Liver (tissue), 8 donors: ENCODE measurements at regions not wholly inside any gene's neighbourhood (a gene's known extent, or its start where the extent isn't known, plus 50 kb on each side); places are given as distances from the start of the nearest gene placed in this dataset.

Experiments used
- DNase-seq: peaks from one replicate; pipeline ENCODE4 v3.0.0-alpha.2; 2017; ENCODE audit warnings: low spot score
- H3K27ac ChIP-seq, 2 donors: one replicate each; pipeline ENCODE4 v1.7.0; 2013; ENCODE audit warnings: inconsistent platforms in 2 of 2, low read length in 2 of 2, control low read depth in 1 of 2, low read depth in 1 of 2, mild to moderate bottlenecking in 1 of 2
- H3K27me3 ChIP-seq, 4 donors: one replicate each; pipeline versions ENCODE4 v1.6.1 to v1.7.0; 2013; ENCODE audit warnings: low read length in 3 of 4, inconsistent platforms in 1 of 4, mild to moderate bottlenecking in 1 of 4, moderate library complexity in 1 of 4; ENCODE audit not compliant: control insufficient read depth in 4 of 4, insufficient read depth in 4 of 4
- H3K36me3 ChIP-seq, 4 donors: one replicate each; pipeline versions ENCODE4 v1.6.1 to v1.7.0; 2013; ENCODE audit warnings: low read length in 3 of 4, mild to moderate bottlenecking in 3 of 4, low read depth in 1 of 4, moderate library complexity in 1 of 4; ENCODE audit not compliant: control insufficient read depth in 4 of 4, insufficient read depth in 3 of 4
- H3K4me1 ChIP-seq, 4 donors: one replicate each; pipeline versions ENCODE4 v1.6.1 to v1.7.0; 2013; ENCODE audit warnings: low read length in 3 of 4, mild to moderate bottlenecking in 3 of 4, moderate library complexity in 1 of 4; ENCODE audit not compliant: control insufficient read depth in 4 of 4, insufficient read depth in 4 of 4
- H3K4me3 ChIP-seq, 3 donors: one replicate each; pipeline versions ENCODE4 v1.6.1 to v1.7.0; 2013; ENCODE audit warnings: low read length in 3 of 3, control low read depth in 1 of 3, low read depth in 1 of 3, mild to moderate bottlenecking in 1 of 3
- H3K9ac ChIP-seq, 2 donors: one replicate each; pipeline ENCODE4 v1.7.0; 2013; ENCODE audit warnings: low read length in 2 of 2, mild to moderate bottlenecking in 2 of 2, moderate library complexity in 2 of 2, control low read depth in 1 of 2, low read depth in 1 of 2
- H3K9me3 ChIP-seq, 4 donors: one replicate each; pipeline versions ENCODE4 v1.6.1 to v1.7.0; 2013; ENCODE audit warnings: low read length in 3 of 4; ENCODE audit not compliant: control insufficient read depth in 4 of 4
- FOXA1 ChIP-seq: IDR thresholded peaks from 2 replicates; pipeline ENCODE4 v1.6.1; 2016; ENCODE audit warnings: antibody characterized with exemption
- FOXA2 ChIP-seq: IDR thresholded peaks from 2 replicates; pipeline ENCODE4 v1.6.1; 2016; ENCODE audit warnings: antibody characterized with exemption
- HNF4A ChIP-seq, 2 donors: conservative IDR thresholded peaks; 2 replicates each; pipeline ENCODE4 v1.6.1; 2016; ENCODE audit warnings: antibody characterized with exemption in 2 of 2, mild to moderate bottlenecking in 2 of 2
- HNF4G ChIP-seq: IDR thresholded peaks from 2 replicates; pipeline ENCODE4 v1.6.1; 2016; ENCODE audit warnings: antibody characterized with exemption
- JUND ChIP-seq, 2 donors: IDR thresholded peaks; 2 replicates each; pipeline ENCODE4 v1.6.1; 2016; ENCODE audit warnings: antibody characterized with exemption in 2 of 2
- NR2F2 ChIP-seq: IDR thresholded peaks from 2 replicates; pipeline ENCODE4 v1.6.1; 2016; ENCODE audit warnings: antibody characterized with exemption
- RAD21 ChIP-seq, 2 donors: IDR thresholded peaks; 2 replicates each; pipeline ENCODE4 v1.6.1; 2016; ENCODE audit warnings: antibody characterized with exemption in 2 of 2, mild to moderate bottlenecking in 2 of 2
- SP1 ChIP-seq: IDR thresholded peaks from 2 replicates; pipeline ENCODE4 v1.6.1; 2018; ENCODE audit warnings: antibody characterized with exemption, mild to moderate bottlenecking
- TAF1 ChIP-seq: conservative IDR thresholded peaks from 2 replicates; pipeline ENCODE4 v1.6.1; 2016; ENCODE audit warnings: antibody characterized with exemption, mild to moderate bottlenecking
- YY1 ChIP-seq: IDR thresholded peaks from 2 replicates; pipeline ENCODE4 v1.6.1; 2016; ENCODE audit warnings: antibody characterized with exemption, mild to moderate bottlenecking
- WGBS: extraction: QIAGEN DNeasy Blood & Tissue Kit; methylation state at CpG from one replicate; pipeline ENCODE4 v1.1.7; 2013; 5-methylcytosine and 5-hydroxymethylcytosine counted together
- TF ChIP-seq, protein P1 (sequence below): IDR thresholded peaks from 2 replicates; pipeline ENCODE4 v1.6.1; 2016; ENCODE audit warnings: antibody characterized with exemption, mild to moderate bottlenecking
- TF ChIP-seq, protein P2 (sequence below): IDR thresholded peaks from 2 replicates; pipeline ENCODE4 v1.6.1; 2016; ENCODE audit warnings: antibody characterized with exemption
- TF ChIP-seq, protein P3 (sequence below): fragments of 150-350 bp; IDR thresholded peaks from 2 replicates; pipeline ENCODE4 v1.5.1; 2017; ENCODE audit warnings: improper control_type of control experiment, low read depth, low read length; ENCODE audit not compliant: missing input control
- TF ChIP-seq, protein P4 (sequence below): IDR thresholded peaks from 2 replicates; pipeline ENCODE4 v1.6.1; 2016; ENCODE audit warnings: antibody characterized with exemption
- TF ChIP-seq, protein P5 (sequence below): IDR thresholded peaks from 2 replicates; pipeline ENCODE4 v1.6.1; 2016; ENCODE audit warnings: antibody characterized with exemption
- donor health status: healthy.
- donor health status: healthy.
- donor health status: healthy.
- donor health status: healthy.
- donor health status: healthy.

DNA sequence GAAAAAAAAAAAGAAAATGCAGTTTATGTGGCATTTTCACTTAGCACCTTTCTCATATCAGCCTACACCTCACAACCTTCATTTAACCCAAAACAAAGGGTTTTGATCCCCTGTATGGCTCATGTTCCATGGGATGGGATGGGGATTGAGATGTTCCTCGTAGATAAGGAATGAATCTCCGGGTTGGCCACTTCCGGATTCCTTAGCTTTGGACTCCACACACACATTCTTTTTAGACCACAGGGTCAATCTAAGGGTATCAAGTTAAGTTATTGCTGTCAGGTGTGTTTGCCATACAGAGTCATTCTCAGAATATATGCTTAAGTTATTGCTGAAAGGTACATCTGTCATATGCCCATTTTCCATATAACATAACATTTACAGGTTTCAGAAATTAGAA, 301.4 kb upstream of the TGFBR2 start (continued):
- TF ChIP-seq, protein P1, sequence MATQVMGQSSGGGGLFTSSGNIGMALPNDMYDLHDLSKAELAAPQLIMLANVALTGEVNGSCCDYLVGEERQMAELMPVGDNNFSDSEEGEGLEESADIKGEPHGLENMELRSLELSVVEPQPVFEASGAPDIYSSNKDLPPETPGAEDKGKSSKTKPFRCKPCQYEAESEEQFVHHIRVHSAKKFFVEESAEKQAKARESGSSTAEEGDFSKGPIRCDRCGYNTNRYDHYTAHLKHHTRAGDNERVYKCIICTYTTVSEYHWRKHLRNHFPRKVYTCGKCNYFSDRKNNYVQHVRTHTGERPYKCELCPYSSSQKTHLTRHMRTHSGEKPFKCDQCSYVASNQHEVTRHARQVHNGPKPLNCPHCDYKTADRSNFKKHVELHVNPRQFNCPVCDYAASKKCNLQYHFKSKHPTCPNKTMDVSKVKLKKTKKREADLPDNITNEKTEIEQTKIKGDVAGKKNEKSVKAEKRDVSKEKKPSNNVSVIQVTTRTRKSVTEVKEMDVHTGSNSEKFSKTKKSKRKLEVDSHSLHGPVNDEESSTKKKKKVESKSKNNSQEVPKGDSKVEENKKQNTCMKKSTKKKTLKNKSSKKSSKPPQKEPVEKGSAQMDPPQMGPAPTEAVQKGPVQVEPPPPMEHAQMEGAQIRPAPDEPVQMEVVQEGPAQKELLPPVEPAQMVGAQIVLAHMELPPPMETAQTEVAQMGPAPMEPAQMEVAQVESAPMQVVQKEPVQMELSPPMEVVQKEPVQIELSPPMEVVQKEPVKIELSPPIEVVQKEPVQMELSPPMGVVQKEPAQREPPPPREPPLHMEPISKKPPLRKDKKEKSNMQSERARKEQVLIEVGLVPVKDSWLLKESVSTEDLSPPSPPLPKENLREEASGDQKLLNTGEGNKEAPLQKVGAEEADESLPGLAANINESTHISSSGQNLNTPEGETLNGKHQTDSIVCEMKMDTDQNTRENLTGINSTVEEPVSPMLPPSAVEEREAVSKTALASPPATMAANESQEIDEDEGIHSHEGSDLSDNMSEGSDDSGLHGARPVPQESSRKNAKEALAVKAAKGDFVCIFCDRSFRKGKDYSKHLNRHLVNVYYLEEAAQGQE: no peak
- TF ChIP-seq FOXA2 (no peak), HNF4G (no peak), TAF1 (no peak), HNF4A (conservative IDR thresholded peaks at IDR 0.05) (no peak)

DNA sequence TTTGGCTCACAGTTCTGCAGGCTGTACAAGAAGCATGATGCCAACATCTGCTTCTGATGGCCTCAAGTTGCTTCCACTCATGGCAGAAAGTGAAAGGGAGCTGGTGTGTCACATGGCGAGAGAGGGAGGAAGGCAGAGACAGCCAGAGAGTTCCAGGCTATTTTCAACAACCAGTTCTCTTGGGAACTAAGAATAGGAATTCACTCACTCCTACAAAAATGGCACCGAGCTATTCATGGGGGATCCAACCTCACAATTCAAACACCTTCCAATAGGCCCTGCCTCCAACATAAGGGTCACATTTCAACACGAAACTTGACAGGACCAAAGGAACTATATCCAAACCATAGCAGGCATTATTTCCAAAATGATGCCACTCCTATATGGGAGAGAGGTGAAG, 299.5 kb upstream of the TGFBR2 start:
- no peak for TF ChIP-seq YY1
- TF ChIP-seq, protein P1: no peak
- Histone ChIP-seq H3K9ac (no peak overlapping the region), H3K4me1 (peaks cover 2 to 7% (median 5%) of the 10 kb centered on the region in 4 donors), H3K27ac (no peak overlapping the region), H3K27me3 (no peaks in the 10 kb centered on the region), H3K36me3 (no peaks in the 10 kb centered on the region), H3K9me3 (no peaks in the 10 kb centered on the region), H3K4me3 (no peak overlapping the region)
- 96% methylated on average over 3 of the region's 3 CpGs for whole genome bisulfite sequencing
- no peak for DNase-seq

DNA sequence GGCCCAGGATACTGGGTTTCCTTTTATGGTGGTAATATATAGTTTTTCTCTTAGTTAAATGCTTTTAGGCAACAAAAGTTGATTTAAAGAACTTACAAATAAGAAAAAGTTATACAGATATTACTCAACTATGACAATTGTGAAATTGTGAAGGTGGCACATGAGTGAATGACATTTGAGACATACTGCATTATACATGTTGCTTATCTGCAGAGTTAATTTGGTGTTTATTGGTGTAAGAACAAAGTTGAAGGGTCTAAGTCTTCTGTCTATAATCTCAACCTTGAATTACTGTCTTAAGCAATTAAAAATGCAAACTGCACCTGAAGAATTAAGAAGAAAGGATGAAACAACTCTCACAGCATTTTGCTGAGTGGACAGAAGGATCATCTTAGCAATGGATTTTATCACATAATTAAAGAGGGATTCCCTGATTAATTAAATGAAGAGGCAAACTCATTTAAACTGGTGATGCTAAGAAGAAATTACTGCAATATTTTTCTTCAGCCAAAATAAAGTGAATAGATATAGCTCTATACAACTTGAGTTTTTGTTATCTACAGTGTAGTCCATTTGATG, 298.9 kb upstream of the TGFBR2 start:
- no peaks in the 10 kb centered on the region for H3K9me3 ChIP-seq
- H3K27me3 ChIP-seq: no peaks in the 10 kb centered on the region
- H3K27ac ChIP-seq: no peak overlapping the region
- no peaks in the 10 kb centered on the region for H3K36me3 ChIP-seq
- no peak for DNase-seq
- H3K9ac ChIP-seq: no peak overlapping the region
- peaks cover 2 to 7% (median 5%) of the 10 kb centered on the region in 4 donors for H3K4me1 ChIP-seq
- H3K4me3 ChIP-seq: no peak overlapping the region
- TF ChIP-seq SP1 (no peak), FOXA1 (no peak), NR2F2 (no peak), JUND (IDR thresholded peaks at IDR 0.05) (no peak), YY1 (no peak), HNF4G (no peak), RAD21 (IDR thresholded peaks at IDR 0.05) (no peak), FOXA2 (no peak)
- TF ChIP-seq, protein P2, sequence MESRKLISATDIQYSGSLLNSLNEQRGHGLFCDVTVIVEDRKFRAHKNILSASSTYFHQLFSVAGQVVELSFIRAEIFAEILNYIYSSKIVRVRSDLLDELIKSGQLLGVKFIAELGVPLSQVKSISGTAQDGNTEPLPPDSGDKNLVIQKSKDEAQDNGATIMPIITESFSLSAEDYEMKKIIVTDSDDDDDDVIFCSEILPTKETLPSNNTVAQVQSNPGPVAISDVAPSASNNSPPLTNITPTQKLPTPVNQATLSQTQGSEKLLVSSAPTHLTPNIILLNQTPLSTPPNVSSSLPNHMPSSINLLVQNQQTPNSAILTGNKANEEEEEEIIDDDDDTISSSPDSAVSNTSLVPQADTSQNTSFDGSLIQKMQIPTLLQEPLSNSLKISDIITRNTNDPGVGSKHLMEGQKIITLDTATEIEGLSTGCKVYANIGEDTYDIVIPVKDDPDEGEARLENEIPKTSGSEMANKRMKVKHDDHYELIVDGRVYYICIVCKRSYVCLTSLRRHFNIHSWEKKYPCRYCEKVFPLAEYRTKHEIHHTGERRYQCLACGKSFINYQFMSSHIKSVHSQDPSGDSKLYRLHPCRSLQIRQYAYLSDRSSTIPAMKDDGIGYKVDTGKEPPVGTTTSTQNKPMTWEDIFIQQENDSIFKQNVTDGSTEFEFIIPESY: no peak
- TF ChIP-seq, protein P1: no peak
- TF ChIP-seq, protein P3, sequence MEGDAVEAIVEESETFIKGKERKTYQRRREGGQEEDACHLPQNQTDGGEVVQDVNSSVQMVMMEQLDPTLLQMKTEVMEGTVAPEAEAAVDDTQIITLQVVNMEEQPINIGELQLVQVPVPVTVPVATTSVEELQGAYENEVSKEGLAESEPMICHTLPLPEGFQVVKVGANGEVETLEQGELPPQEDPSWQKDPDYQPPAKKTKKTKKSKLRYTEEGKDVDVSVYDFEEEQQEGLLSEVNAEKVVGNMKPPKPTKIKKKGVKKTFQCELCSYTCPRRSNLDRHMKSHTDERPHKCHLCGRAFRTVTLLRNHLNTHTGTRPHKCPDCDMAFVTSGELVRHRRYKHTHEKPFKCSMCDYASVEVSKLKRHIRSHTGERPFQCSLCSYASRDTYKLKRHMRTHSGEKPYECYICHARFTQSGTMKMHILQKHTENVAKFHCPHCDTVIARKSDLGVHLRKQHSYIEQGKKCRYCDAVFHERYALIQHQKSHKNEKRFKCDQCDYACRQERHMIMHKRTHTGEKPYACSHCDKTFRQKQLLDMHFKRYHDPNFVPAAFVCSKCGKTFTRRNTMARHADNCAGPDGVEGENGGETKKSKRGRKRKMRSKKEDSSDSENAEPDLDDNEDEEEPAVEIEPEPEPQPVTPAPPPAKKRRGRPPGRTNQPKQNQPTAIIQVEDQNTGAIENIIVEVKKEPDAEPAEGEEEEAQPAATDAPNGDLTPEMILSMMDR: no peak
- TF ChIP-seq, protein P4, sequence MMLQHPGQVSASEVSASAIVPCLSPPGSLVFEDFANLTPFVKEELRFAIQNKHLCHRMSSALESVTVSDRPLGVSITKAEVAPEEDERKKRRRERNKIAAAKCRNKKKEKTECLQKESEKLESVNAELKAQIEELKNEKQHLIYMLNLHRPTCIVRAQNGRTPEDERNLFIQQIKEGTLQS: no peak
- TF ChIP-seq, protein P5, sequence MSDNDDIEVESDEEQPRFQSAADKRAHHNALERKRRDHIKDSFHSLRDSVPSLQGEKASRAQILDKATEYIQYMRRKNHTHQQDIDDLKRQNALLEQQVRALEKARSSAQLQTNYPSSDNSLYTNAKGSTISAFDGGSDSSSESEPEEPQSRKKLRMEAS: no peak
